Stimulated activated CD4-positive, alpha-beta T cell treated with anti-CD3 and anti-CD28 coated beads, Interleukin-4, amount 100 ng/mL, for 24 hours (primary cell): ENCODE measurements at regions not wholly inside any gene's neighbourhood (a gene's known extent, or its start where the extent isn't known, plus 50 kb on each side); places are given as distances from the start of the nearest gene placed in this dataset.

Experiments used
- DNase-seq: peaks from one replicate; pipeline ENCODE4 v3.0.0-alpha.2; 2020

DNA sequence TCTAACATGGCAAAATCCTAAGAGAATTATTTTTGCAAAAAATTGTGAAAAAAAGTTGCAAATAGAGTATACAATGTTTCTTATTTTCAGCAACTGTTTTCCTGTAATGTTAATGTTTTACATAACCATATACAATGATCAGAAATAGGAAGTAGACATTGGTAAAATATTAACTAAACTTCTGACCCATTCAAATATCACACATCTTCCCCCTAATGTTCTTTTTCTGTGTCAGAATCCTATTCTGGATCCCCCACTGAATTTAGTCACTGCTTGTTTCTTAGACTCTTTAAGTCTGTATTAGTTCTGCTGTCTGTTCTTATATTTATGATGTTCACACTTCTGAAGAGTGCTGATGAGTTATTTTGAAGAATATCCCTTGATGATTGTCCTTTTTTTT lies 62.0 kb downstream of the HFE start:
- DNase-seq: no peak

DNA sequence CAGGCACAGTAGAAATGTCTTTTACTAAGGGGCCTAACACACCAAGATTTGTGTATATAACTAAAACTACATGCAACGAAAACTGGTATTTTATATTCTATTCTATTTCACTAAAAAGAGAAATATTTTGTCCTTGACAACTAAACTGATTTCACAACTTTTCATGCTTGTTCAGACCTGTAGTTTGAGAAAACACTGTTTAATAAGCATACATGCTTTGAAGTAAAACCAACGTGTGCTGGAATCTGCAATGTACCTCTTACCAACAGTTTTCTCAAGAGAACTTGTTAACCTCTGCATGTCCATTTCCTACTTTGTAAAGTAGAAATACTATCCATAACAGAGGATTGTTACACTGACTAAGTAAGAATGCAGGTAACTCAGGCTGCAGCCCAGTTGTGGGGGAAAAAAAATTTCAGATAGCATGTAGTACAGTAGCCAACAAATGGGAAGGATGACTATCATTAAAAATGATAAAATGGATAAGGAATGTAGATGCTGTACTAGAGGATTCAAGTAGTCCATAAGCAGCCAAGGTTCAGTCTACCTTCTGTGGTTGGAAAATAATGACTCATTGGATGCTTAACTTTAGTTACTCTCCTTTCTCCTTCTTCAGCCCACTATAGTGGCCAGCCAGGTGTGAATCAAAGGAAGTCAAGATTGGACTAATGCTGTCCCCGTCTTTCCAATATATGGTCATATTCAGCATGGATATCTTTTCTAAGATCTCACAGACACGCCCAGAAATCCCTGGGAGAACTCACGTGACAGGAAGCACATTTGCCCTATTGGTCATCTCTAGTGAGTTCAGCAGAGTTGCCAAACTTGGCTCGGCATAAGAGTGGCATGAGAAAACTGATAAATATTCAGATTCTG lies 65.2 kb downstream of the HFE start:
- no peak for DNase-seq

DNA sequence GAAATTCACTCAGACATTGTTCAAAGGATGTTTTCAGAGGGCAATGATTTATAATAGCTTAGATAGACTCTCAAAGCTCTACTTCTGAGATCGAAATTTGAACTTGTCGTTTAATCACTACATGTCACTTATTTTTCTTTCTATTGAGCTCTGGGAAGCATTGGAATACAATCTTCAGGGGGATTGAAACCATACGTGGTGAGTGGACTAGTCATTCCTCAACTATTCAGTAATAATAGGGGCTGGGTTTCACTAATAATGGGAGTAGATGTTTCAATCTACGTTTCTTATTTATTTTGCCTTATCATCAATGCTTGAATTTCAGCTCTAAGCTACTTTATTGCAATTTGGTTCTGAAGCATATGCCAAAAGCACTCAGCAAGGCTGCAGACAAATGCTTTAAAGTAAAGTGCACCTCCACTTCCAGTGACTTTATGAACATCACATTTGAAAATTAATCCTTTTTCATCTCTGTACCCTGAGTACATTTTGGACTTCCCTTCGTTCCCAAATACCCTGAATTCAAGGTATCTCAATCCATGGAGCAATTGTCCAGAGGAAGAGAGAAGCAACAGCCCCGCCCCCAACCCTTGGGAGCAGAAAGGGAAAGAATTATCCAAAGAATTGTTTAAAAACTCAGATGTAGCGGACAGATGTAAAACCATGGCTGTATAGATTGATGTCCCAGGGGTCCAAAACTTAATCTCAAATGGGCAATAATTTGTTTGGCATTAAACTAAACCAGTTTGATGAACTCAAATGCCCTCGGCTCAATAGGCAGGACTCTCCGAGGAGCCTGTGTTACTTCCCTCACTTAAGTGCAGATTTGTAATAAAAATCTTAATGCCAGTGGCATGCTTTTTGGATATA lies 68.1 kb downstream of the HFE start:
- no peak for DNase-seq

DNA sequence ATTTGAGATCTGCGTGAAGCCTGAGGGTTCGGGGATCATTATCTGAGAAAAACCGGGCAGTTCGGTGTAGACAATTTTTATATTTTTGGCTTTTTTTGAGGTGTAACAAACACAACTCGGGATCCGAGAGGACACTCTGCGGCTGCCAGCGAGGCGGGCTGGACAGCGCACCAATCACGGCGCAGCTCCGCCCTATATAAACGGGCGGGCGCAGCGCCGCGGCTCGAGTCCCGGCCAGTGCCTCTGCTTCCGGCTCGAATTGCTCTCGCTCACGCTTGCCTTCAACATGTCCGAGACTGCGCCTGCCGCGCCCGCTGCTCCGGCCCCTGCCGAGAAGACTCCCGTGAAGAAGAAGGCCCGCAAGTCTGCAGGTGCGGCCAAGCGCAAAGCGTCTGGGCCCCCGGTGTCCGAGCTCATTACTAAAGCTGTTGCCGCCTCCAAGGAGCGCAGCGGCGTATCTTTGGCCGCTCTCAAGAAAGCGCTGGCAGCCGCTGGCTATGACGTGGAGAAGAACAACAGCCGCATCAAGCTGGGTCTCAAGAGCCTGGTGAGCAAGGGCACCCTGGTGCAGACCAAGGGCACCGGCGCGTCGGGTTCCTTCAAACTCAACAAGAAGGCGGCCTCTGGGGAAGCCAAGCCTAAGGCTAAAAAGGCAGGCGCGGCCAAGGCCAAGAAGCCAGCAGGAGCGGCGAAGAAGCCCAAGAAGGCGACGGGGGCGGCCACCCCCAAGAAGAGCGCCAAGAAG lies 69.0 kb downstream of the HFE start:
- peak; percentile 88 for DNase-seq

DNA sequence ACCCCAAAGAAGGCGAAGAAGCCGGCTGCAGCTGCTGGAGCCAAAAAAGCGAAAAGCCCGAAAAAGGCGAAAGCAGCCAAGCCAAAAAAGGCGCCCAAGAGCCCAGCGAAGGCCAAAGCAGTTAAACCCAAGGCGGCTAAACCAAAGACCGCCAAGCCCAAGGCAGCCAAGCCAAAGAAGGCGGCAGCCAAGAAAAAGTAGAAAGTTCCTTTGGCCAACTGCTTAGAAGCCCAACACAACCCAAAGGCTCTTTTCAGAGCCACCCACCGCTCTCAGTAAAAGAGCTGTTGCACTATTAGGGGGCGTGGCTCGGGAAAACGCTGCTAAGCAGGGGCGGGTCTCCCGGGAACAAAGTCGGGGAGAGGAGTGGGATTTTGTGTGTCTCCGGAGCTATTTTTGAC lies 69.6 kb downstream of the HFE start:
- DNase-seq: peak; percentile 71

DNA sequence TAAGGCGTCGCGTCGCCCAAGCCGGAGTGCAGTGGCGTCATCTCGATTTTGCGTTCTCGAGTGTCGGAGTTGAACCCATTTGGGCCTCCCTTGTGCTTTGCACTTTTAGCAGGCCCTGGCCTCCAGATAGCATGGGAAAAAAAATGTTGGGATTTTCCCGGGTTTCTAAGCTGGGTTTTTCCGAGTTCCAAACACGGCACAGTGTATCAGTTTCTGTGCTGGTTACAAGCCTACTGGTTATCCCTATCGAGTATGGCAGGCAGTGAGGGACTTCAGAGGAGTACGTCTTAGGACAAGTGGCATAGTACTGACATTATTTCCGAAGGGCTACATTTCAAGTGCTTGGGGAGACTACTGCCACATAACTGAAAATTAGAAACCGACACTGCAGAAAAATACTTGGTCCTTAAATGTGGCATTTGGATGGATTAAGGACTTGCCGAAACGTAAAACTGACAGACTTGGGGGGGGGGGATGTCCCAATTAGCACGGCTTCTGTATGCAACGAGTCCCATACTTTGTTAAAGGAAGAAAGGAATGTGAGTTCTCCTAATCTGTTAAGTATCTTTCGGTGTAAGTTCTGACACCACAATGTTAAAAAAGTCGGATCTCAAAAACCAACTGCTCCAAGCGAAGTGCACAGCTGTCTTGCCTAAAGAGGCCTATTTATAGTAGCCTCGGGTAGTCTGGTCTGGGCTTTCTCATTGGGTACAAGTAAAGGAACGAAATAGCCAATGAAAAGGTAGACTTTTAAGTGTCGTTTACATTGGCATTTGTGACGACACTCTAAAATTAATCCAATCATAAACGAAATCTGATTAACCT lies 70.2 kb downstream of the HFE start:
- no peak for DNase-seq

DNA sequence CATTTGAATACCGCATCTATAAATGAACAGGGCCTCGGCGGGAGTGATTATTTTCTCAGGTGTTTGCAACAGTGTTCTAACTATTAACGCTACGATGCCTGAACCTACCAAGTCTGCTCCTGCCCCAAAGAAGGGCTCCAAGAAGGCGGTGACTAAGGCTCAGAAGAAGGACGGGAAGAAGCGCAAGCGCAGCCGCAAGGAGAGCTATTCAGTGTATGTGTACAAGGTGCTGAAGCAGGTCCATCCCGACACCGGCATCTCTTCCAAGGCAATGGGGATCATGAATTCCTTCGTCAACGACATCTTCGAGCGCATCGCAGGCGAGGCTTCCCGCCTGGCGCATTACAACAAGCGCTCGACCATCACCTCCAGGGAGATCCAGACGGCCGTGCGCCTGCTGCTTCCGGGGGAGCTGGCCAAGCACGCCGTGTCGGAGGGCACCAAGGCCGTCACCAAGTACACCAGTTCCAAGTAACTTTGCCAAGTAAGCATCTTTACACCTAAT lies 70.9 kb downstream of the HFE start:
- DNase-seq: peak; percentile 85

DNA sequence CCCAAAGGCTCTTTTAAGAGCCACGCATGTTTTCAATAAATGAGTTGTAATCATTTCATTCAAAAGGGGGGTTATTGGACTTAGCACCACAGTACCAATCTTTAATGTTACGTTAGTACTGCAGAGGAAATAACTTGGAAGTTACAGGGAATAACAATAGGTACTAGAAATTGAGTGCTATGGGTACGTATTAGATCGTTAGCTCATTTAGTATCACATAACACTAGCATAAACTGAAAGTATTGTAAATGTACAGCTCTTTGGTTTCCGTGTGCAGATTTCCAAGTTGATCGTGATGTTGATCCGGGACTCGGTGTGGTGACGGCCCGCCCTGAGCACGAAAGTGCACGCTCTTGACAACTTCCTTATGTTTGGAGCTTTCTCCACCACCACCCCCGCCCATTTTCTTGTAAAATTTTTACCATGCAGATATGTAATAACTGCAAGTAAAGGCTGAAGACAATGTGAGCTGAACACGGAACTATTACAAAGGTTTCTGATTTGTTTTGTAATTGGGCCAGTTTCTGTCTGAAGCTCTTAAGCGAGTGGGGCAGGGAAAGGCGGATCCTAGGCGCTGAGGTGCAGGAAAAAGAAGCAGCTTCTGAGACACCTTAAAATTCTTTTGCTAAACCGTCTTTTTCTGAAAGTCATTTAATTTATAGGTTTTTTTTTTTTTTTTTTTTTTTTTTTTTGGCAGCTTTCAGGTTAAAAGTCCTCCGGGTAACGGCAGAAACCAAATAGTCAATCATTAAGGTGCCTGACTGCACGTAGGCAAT lies 71.5 kb downstream of the HFE start:
- peak; percentile 58 for DNase-seq

DNA sequence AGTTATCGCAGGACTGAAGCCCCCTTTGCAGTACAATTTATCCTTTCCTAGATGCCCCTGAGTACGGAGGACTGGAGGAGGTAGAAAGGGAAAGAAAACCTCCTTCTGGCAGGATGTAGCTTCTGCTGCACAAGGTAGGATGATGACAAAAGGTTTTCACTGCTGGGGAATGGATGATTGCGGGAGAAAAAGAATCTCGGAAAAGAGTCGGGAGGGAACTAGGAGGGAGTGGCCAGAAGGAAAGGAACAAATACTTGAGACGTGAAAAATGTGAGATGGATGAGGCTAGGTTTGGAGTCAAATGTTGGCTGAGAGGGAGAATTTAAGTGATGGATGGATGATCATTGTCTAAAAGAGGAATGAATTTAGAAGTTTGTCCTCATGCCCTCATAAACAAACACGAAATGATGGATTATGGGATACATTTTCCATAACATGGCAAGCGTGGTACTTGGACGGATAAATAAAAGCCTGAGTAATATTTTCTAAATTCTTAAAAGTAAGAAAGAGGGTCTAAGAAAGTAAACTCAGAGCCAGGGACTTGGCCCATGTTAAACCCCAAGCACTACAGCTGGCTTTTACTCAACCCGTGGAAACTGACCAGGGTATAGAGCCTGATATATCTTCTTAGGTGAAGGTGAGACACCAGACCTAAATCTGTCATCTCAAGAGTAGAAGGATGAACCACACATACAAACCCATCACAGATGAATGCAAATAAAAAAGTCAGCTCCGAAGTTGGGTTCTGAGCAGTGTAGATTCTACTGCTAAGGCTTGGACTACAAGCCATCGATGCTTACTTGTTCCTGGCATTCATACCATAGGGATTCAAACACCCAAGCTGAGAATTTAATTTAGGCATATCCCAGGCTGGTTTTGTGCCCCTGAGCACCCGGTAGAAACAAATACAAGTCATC lies 72.4 kb downstream of the HFE start:
- DNase-seq: no peak

DNA sequence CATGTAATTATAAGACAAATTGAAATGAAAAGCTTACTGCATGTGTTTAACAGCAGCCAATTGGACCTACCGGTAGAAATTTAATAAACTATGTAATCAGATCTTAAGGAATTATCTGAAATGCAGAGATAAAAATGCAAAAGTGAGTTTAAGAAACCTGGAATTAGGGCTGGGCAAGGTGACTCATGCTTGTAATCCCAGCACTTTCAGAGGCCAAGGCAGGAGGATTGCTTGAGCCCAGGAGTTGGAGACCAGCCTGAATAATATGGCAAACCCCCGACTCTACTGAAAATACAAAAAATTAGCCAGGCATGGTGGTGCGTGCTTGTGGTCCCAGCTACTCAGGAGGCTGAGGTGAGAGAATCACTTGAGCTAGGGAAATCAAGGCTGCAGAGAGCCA lies 74.1 kb downstream of the HFE start:
- no peak for DNase-seq

DNA sequence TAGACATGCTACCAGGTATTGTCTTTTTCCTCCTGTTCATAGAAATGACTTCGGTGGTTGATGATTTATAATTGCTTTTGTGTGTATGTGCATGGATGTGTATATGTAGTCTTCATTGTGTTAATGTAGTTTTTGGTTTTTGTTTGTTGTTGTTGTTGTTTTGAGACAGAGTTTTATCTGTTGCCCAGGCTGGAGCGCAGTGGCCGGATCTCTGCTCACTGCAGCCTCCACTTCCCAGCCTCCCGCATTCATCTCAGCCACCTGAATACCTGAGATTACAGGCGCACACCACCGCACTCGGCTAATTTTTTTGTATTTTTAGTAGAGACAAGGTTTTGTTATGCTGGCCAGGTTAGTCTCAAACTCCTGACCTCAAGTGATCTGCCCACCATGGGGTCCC lies 75.2 kb downstream of the HFE start:
- no peak for DNase-seq

DNA sequence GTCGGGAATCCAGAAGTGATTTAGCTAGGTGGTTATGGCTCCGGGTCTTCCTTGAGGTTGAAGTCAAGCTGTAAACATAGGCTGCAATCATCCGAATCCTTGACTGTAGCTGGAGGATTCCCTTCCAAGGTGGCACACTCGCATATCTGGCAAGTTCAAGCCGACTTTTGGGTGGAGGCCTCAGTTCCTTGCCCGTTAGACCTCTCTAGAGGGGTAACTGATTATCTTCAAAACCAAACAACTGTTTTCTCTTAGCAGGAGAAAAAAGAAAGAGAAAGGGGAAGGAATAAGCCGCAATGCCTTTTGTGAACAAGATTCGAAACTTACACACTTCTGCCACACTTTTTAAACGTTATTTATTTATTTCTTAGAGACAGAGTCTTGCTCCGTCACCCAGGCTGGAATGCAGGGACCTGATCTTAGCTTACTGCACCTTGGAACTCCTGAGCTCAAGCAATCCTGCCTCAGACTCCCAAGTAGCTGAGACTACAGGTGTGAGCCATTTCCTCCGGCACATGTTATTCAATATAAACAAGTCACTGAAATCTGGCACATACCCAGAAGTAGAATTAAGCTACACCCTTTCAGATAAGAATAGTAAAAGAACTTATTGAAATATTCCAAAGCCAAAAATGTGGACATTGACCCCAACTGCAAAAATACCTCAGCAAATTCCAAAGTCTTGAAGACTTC lies 76.3 kb downstream of the HFE start:
- no peak for DNase-seq

DNA sequence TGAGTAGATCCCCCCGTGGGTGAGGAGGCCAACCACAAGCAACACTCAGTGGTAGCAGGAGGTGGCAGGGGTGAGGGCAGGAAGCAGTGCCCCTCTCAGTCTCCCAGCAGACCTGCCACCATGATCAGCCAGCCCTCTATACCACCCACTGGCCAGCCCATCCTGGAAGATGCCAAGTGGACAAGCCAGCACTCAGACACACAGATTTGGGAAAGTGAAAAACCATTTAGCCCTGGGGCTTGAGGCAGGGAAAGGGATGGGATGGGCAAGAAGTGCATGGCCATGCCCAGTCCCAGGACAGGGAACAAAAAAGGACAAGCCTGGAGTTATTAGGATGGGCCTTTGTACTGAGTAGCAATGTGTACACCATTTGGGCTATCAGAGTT lies 76.9 kb downstream of the HFE start:
- DNase-seq: no peak

DNA sequence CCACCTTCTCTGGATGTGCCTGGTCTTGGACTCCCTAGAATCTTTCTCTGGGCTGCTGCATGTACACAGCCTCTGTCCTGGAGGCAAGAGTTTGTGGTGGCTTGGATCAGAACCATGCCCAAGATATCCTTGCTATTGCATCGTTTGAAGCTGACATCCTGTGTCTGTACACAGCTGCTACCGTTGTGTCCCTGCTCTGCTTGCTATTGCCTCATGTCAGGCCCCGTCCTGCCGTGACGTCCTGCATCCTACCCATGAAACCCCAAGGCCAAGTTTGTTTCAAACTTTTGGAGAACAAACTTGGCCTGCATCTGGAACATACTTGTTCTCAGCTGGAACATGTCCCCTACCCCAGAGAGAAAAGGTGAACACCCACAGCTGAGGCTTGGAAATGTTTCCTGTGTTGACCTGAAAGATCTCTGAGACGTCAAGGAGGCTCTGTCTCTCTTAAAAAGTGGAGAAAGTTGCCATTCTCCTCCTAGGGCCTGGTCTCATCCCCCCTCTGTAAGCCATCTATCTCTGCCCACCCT lies 78.1 kb downstream of the HFE start:
- no peak for DNase-seq

DNA sequence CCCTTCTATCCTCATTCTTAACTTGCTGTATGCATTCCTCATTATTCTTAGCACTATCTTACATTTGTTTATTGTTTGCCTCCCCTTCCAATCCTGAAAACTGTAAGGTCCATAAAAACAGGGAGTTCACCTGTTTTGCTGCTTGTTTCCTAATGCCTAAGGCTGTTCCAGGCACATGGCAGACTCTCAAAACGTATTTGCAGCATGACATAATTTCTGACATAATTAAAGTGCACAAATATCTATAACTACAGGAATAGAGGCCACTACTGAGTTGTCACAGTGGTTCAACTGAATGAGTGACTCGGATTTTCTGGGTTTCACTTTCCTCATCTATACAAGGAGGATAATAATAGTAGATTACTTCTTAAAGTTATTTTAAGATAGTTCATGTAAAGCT lies 83.0 kb downstream of the HFE start:
- no peak for DNase-seq

DNA sequence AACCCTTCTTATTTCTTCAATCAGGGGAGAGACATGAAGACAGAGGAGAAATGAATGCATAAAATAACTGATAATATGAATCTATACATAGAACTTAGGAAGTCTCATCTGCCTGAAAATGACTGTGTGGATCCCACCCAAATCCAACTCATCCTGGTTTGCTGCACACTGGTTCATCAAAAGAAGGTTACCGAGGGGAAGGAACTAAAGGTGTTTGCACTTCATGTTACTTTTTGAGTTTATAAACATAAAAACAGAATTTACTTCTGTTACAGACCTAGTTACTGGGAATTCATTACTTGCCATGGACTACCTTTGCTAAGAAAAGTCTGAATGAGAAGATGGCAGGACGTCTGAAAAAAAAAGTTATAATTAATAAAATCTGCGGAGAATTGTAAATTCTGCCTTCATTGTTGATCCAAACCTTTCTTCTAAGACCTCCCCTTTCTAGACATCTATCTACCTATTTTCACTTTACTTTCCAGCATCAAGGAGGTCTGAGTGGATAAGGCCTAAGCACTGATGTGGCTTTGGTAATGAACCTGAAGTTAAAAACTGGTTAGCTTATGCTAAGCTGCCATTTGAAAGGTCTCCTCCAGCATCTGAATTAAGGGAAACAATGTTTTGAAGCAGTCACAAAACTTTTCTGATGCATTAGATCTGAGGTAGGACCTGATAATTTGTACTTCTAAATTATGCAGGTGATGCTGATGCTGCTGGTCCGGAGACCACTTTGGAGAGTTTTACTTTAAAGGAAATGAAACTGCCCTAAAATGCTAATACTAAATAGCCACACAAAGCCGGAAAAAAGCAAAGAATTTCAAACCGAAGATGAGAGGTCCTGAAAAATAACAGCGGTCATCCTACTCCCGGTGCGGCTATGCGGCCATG lies 84.0 kb downstream of the HFE start:
- no peak for DNase-seq

DNA sequence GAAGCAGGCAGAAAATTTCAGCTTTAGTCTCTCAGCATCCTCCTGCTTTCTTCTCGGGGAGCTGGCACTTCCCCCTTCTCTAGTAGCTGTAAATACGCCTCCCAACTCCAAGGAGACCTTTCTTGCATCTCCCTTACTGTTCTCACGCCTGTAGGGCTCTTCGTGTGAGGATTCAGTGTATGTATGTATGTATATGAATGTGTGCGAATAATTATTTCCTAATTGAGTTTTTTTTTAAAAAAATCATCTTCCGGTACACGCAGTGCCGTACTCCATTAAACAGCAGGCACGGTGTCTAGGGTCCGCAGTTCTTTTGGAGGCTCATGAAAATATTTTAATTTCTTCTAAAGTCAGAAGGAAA lies 85.4 kb downstream of the HFE start:
- peak; percentile 28 for DNase-seq

DNA sequence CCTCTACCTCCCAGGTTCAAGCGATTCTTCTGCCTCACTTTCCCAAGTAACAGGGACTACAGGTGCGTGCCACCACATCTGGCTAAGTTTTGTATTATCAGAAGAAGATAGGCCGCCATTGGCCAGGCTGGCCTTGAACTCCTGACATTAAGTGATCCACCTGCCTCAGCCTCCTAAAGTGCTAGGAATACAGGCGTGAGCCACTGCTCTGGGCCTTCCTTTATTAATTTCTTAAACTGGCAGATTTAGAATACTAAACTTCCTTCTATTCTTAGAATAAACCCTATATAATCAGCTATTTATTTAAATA lies 86.6 kb downstream of the HFE start:
- no peak for DNase-seq

DNA sequence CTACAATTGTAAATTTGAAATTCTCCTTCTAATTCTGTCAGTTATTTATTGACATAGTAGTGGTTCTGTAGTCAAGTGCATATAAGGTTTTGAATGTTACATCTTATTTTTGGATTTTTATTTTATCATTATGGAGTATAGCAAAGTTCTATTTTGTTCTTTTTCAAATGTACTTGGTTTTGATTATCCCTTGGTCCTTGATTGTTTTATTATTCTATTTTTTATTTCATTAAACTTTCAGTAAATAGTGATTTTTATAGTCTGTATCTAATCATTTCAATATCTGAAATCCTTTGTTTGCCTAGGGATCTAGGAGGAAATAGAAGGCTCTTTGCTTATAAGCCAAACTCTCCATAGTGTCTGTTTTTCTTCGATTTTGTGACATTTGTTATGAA lies 87.8 kb downstream of the HFE start:
- DNase-seq: no peak
